ENCODE measurements at regions not wholly inside any gene's neighbourhood (a gene's known extent, or its start where the extent isn't known, plus 50 kb on each side); places are given as distances from the start of the nearest gene placed in this dataset.
"Not testable (repeated sequence)": the region's sequence is repeated elsewhere in the genome, so short reads cannot be mapped to it uniquely, and the experiment has no call there.

DNA sequence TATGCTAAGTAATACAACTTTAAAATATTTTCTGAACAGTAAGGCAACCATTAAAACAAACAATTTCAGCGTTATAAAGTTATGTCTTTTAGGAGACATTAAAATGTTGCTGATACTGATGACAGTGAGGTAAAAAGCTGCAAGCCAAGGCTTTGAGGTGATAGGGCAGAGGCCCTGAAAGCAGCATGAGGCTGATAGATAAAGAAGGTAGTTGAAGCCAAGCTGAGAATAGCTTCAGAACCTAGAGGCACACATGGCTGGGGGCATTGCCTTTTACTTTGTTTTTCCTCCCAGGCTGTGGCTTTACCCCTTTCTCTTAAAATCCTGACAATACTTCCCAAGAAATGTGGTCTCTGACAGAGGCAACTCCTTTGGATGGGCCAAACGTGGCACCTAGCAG is 149.0 kb upstream of the WWC1 start:
- H3K9me3 Mint-ChIP-seq (ENCODE audit: low read depth) = no peaks in the 10 kb centered on the region
- no peaks in the 10 kb centered on the region for H3K36me3 Mint-ChIP-seq (ENCODE audit: insufficient read depth)
- TF ChIP-seq CTCF (IDR thresholded peaks at IDR 0.05; ENCODE audit: unreplicated experiment) = no peak
- no peaks in the 10 kb centered on the region for H3K4me1 Mint-ChIP-seq (ENCODE audit: low read depth)
- no peak overlapping the region for H3K27ac Mint-ChIP-seq
- H3K27me3 Mint-ChIP-seq = no peaks in the 10 kb centered on the region
- H3K4me3 Mint-ChIP-seq (ENCODE audit: low read depth) = no peak overlapping the region
- no peak for DNase-seq (ENCODE audit: low spot score, unreplicated experiment)

- not testable (repeated sequence) for DNase-seq (ENCODE audit: low spot score, unreplicated experiment); H3K27ac Mint-ChIP-seq; H3K4me1 Mint-ChIP-seq (ENCODE audit: low read depth); H3K4me3 Mint-ChIP-seq (ENCODE audit: low read depth); H3K36me3 Mint-ChIP-seq (ENCODE audit: insufficient read depth); H3K9me3 Mint-ChIP-seq (ENCODE audit: low read depth); H3K27me3 Mint-ChIP-seq
These were observed 147.9 kb upstream of the WWC1 start for GRCh38 chr5:168143521-168143920.

DNA sequence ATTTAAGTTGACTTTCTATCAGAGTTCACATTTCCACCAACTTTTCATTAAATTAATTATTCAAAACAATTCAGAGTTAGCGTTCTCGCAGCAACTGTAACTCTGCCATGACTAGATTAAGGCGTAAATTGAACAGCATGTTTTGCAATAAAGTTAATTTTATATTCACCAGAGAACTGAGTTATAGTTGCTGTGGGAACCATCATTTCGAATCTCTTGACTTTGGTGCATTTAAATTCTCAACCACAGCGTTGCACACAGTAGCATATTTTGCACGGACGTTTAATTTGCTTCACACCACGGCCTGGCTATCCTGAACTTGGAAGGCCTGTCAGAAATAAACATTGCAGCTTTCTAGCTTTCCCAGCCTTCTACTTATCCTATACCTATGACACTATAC is 144.3 kb upstream of the WWC1 start:
- Mint-ChIP-seq H3K9me3 (ENCODE audit: low read depth) (no peaks in the 10 kb centered on the region), H3K4me1 (ENCODE audit: low read depth) (no peaks in the 10 kb centered on the region), H3K27ac (no peak overlapping the region), H3K36me3 (ENCODE audit: insufficient read depth) (no peaks in the 10 kb centered on the region), H3K4me3 (ENCODE audit: low read depth) (no peak overlapping the region), H3K27me3 (peaks cover 16% of the 10 kb centered on the region)
- no peak for DNase-seq (ENCODE audit: low spot score, unreplicated experiment)
- no peak for TF ChIP-seq CTCF (IDR thresholded peaks at IDR 0.05; ENCODE audit: unreplicated experiment)

DNA sequence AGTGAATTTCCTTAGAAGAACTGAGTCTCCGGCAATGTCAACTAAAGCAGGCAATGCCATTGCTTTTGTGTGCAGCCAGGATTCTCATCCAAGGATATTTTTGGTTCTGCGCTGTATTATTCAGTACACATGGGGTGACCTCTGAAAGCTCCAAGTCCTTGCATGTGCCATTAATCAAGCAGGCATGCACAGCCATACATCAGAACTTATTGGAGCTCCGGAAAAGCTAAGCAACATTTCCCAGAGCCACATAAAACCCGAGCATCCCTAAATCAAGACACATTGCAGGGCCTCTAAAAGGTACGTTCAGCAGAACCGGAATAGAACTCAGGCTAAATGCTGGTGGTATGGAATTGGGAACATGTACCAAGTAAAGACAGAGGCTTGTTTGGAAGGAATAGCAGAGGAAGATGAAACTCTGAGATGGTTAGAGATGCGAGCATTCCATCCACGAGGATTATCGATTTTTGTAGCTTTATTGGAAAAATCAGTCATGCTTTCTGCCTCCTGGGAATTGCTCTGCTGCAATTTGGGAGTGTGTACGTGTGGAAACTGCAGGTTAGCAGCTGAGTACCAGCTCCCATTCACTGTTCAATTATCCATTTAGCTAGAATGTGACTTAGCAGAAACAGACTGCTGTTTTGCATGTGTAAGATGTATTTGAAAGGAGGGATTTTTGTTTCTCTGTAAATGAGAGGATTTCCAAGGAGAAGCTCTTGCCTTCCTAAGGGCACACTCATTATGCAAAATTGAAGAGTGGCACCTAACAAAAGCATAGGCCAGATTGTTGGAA is 143.7 kb upstream of the WWC1 start:
- Mint-ChIP-seq H3K4me1 (ENCODE audit: low read depth) (no peaks in the 10 kb centered on the region), H3K27ac (no peak overlapping the region), H3K9me3 (ENCODE audit: low read depth) (no peaks in the 10 kb centered on the region), H3K27me3 (peaks cover 16% of the 10 kb centered on the region), H3K4me3 (ENCODE audit: low read depth) (no peak overlapping the region), H3K36me3 (ENCODE audit: insufficient read depth) (no peaks in the 10 kb centered on the region)
- no peak for TF ChIP-seq CTCF (IDR thresholded peaks at IDR 0.05; ENCODE audit: unreplicated experiment)
- DNase-seq (ENCODE audit: low spot score, unreplicated experiment) = no peak

DNA sequence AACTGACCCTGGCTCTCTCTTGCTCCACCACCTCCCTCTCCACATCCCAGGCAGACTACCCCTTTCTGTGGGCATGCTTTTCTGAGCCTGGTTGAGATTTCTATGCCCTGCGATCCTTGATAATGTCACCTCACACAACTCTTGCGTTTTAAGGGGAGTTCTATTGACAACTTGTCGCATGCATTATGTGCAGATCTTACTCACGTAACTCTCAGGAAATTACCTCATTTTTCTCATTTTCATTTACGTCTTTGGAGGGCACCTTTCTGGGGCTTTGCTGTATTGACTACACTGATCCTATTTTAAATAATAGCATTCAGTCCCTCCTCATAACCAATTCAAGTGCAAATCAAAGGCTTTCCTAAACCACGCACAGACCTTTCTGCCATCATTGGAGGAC is 140.4 kb upstream of the WWC1 start:
- peaks cover 21% of the 10 kb centered on the region for H3K27me3 Mint-ChIP-seq
- no peak for DNase-seq (ENCODE audit: low spot score, unreplicated experiment)

More for the DNA sequence above, 140.4 kb upstream of the WWC1 start:
- no peak overlapping the region for H3K27ac Mint-ChIP-seq
- no peaks in the 10 kb centered on the region for H3K4me1 Mint-ChIP-seq (ENCODE audit: low read depth)
- no peaks in the 10 kb centered on the region for H3K9me3 Mint-ChIP-seq (ENCODE audit: low read depth)
- no peaks in the 10 kb centered on the region for H3K36me3 Mint-ChIP-seq (ENCODE audit: insufficient read depth)
- H3K4me3 Mint-ChIP-seq (ENCODE audit: low read depth) = no peak overlapping the region
- no peak for TF ChIP-seq CTCF (IDR thresholded peaks at IDR 0.05; ENCODE audit: unreplicated experiment)
